CD4-positive, alpha-beta T cell treated with Interferon alpha-2 for 1 hour (primary cell): ENCODE measurements at regions not wholly inside any gene's neighbourhood (a gene's known extent, or its start where the extent isn't known, plus 50 kb on each side); places are given as distances from the start of the nearest gene placed in this dataset.
"Not testable (repeated sequence)": the region's sequence is repeated elsewhere in the genome, so short reads cannot be mapped to it uniquely, and the experiment has no call there.

Source experiments
- DNase-seq, 2 donors: peaks; one replicate each; pipeline ENCODE4 v3.0.0-alpha.2; 2020 to 2022

DNA sequence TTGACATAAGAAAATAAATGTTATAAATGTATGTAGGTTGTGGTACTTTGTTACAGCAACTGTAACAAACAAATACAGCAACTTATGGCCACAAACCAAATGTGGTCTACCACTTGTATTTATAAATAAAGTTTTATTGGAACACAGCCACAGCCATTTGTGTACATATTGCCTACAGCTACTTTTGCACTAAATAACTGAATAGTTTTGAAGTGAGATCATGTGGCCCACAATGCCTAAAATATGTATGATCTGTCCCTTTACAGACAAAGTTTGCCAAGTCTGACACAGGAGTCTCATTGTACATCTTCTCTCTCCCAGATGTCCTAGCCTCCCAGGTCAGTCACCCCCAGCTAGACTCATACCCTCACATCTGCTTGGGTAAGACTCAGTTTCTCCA lies 283.6 kb upstream of the PRDM9 start:
- no peak for DNase-seq

DNA sequence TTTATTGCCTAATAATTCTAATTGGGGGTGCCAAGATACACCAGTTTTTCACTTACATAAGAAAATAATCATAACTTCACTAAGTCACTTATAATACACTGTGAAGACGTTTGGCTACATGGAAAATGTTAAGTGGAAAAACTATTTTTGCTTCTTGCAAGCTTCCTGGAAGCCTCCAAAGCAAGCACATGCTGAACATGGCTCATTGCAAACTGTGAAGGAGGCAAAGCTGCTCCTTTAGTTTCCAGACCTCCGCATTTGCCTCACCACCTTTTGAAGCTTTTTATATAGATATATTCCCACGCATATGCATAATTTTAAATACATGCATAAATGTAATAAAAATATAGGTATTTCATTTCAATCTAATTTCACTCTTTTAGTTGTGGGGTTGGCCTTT lies 285.6 kb upstream of the PRDM9 start:
- no peak for DNase-seq

DNA sequence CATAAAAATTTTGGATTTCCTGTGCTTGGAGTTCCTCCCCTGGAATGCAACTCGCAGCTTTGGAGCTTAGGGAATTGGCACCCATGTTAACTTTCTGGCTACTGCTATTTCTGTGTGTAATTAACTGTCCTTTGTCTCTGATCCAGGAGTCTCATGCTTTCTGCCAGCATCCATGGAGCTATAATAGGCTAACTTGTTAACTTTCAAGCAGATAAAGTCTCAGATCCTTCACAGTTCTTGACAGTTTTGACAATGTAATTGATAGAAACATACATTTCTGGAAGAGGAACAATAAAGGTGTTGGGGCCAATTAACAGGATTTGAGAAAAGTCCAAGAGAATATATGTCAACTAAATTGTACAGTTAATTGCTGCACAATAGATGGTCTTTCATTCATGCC lies 290.2 kb upstream of the PRDM9 start:
- DNase-seq, result no peak

DNA sequence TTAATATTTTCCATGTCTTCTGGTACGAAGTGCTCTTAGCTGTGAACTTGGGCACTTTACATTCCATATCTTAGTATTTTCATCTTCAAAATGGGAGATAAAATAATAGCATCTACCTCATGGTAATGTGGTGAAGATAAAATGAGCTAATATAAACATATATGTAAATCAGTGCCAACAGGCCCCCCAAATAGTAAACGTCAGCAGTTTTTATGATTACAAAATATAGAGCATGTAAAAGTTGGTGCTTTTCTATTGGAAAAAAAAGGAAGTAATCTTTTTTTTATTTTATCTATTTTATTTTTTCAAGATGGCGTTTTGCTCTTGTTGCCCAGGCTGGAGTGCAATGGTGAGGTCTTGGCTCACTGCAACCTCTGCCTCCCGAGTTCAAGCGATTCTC lies 291.1 kb upstream of the PRDM9 start:
- no peak for DNase-seq

- peak in 1 of 2 donors; percentile 3 for DNase-seq
Measured at GRCh38 chr5:23208959-23209431, 298.4 kb upstream of the PRDM9 start.

- no peak for DNase-seq
Measured at GRCh38 chr5:23204111-23204510, 303.3 kb upstream of the PRDM9 start.

GRCh38 chr5:23169660-23170416 lies 316.7 kb upstream of the CDH12 start:
- no peak for DNase-seq

GRCh38 chr5:23164971-23165370 lies 311.8 kb upstream of the CDH12 start:
- no peak for DNase-seq

GRCh38 chr5:23158179-23158578 lies 305.0 kb upstream of the CDH12 start:
- no peak for DNase-seq

- no peak for DNase-seq
Measured at GRCh38 chr5:23157716-23158115, 304.6 kb upstream of the CDH12 start.

- no peak for DNase-seq
Measured at GRCh38 chr5:23157169-23157568, 304.0 kb upstream of the CDH12 start.

GRCh38 chr5:23147625-23148024 lies 294.5 kb upstream of the CDH12 start:
- DNase-seq, result no peak

- no peak for DNase-seq
Measured at GRCh38 chr5:23146183-23146582, 293.0 kb upstream of the CDH12 start.

- DNase-seq, result no peak
Measured at GRCh38 chr5:23139338-23140171, 286.4 kb upstream of the CDH12 start.

DNA sequence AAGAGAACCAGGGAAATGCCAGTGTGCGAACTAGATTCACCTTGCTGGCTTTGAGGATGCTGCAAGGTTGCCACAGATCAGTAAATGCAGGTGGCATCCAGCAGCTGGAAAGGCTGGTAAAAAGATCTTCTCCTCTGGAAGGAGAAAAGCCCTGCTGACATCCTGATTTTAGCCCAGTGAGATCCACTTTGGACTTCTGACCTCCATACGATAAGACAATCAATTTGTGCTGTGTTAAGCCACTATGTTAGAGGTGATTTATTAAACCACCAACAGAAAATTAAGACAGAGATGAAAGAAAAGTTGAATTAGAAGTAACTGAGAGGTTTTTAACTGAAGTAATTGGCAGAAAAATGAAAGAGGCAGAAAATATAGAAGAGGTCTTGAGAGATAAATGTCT lies 283.8 kb upstream of the CDH12 start:
- DNase-seq, result no peak

DNA sequence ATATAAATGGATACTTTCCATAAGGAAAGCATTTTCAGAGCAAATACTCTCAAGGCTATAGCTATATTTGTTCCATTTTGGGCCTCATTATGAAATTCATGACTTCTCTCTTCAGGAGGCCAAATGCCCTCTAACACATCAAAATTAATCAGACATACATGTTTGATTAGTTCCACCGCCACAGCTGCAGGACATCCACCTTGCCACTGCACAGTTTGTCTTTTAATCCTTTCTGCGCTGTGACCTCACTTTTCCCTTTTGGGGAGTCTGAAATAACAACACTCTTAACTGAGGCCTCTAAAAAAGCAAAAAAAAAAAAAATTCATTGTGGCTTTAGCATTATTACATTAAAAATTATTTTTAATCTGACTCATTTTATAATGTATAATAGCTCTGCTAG lies 279.1 kb upstream of the CDH12 start:
- DNase-seq, result no peak

DNA sequence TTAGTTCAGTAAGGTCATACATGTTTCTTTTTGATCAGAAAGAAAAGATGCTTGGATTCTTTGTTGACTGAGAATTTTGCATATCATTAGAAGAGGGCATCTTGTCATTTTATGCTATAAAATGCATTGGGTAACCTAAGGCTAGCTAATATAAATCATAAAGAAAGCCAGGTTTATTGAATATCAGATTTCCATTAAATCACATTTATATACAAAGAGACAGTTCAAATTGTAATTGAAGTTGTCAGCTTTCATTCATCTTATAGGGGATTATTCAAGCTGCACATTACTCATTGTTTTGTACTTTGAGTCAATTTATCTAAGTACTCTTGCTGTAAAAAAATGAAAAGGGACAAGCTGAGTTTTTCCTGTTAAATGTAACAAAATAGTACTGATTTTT lies 259.1 kb upstream of the CDH12 start:
- DNase-seq, result no peak

GRCh38 chr5:23105021-23105420 lies 251.9 kb upstream of the CDH12 start:
- DNase-seq, result no peak

DNA sequence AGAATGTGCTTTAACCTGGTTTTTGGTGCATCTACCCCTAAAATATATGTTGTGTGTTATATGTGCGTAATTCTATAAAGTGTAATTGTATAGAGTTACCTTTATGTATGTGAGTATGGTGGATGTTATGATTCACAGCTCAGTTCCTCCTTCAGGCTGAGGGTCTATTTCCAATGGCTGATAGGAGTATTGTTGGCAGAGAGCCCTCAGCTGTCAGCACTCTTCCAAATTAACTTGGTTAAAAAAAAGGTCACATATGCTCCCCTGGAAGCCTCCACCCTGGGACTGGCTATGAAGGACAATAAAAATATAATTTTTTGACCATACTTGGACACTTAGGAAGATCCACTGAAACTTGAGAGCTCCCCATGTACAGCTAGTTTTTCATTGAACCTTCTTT lies 250.4 kb upstream of the CDH12 start:
- DNase-seq, result no peak

DNA sequence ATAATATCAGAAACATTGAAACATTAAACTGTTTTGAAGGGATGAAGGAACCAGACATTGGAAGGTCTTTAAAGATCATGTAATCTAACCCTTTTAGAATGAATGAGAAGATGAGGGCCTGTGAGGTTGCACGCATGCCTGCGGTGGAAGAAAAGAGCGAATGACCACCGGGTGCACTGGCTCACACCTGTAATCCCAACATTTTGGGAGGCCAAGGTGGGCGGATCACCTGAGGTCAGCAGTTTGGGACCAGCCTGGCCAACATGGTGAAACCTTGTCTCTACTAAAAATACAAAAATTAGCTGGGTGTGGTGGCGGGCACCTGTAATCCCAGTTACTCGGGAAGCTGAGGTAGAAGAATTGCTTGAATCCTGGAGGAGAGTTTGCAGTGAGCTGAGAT lies 242.3 kb upstream of the CDH12 start:
- not testable (repeated sequence) for DNase-seq

GRCh38 chr5:23089286-23089685 lies 236.1 kb upstream of the CDH12 start:
- no peak for DNase-seq

GRCh38 chr5:23084815-23085214 lies 231.7 kb upstream of the CDH12 start:
- no peak for DNase-seq

- DNase-seq, result no peak
Measured at GRCh38 chr5:23072179-23072578, 219.0 kb upstream of the CDH12 start.

GRCh38 chr5:23071682-23072081 lies 218.5 kb upstream of the CDH12 start:
- no peak for DNase-seq
